ENCODE measurements at regions not wholly inside any gene's neighbourhood (a gene's known extent, or its start where the extent isn't known, plus 50 kb on each side); places are given as distances from the start of the nearest gene placed in this dataset.

DNA sequence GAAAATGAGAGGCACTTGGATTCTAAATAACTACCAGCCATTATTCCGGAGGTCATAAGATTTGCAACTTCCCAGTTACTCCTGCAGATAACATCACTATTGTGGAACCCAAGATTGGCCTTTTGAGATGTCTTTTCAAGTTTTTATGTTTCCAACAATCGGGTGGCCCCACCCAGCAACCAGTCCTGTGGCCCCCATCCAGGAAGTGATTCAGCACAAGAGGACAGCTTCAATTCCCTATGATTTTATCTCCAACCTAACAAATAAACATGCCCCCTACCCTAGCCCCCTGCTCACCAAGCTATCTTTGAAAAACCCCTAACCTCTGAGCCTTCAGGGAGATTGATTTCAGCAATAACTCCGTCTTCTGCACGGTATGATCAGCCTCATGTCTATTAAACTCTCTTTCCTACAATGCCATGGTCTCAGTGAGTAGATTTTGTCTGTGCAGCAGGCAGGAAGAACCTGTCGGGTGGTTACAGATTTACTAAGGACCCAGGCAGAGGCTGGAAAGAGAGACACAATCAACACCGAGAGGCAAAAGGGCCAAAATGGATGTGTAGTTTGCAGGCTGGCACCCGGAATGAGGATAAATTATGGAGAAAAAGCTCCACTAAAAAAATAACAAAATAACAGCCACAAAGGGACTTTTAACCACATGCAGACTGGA, 83.9 kb upstream of the UNC5B start:
- DNase-seq, result no peak

DNA sequence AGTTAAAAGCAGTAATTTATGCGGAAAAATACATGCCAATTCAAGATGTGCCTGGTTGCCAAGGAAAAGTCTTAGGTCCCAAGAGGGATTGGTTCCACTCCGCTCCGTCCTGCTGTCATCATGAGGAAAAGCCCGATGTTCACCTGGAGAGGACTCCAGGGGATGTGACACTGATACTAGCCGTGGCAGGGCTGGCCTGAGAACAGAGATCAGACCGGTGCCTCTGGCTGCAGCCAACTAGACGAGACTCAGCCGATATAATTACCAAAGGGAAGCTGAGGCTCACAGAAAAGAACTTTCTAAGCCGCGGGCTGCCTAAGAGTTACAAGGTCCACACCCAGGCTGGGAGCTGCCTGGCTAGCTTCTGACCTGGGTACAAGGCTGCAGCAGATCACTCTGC, 81.3 kb upstream of the UNC5B start:
- peak; percentile 23 for DNase-seq

- no peak for DNase-seq
Observed at GRCh38 chr10:71131508-71132088, 80.8 kb upstream of the UNC5B start.

DNA sequence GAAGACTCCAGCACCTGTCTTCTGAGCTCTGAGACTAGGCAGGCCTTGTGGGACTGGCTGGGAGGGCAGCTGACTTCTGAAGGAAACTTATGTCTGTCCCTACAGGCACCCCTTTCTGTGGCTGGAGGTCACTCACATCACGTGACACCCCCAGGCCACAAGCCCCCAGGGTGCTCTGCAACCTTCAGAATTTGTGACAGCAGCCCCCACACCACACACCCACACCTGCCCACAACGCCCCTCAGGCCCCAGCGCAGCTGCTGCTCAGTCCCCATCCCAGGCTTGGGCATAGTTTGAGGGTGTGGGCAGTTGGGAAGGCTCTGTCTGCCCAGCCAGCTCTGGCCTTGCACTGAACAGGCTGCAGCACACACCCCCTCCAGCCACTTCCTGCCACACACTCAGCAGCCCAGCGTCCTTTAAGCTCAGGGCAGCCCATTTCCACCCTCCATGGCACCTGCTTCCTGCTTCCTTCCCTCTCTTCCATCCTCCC, 80.0 kb upstream of the UNC5B start:
- DNase-seq, result no peak

- DNase-seq, result no peak
Observed at GRCh38 chr10:71133710-71134686, 78.4 kb upstream of the UNC5B start.

DNA sequence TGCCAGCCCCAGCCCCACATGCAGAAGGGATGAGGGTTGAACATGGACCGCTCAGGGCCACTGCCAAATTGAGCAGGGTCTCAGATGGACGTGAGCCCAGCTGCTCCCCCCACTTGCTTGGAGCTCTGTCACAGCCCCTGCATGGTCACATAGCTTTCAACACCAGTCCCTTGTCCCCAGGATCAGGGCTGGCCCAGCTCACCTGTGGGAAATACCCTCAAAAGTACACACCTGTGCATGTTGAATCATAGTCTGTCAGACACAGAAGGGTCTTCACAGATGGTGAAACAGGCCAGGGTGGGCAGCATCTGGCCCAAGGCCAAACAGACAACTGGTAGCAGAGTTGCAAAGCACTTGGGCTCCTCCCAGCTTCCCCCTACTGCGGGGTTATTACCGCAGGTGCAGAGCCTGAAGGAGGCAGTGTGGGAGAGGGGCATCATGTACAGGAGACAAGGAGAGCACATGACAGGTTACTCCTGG, 77.6 kb upstream of the UNC5B start:
- no peak for DNase-seq

DNA sequence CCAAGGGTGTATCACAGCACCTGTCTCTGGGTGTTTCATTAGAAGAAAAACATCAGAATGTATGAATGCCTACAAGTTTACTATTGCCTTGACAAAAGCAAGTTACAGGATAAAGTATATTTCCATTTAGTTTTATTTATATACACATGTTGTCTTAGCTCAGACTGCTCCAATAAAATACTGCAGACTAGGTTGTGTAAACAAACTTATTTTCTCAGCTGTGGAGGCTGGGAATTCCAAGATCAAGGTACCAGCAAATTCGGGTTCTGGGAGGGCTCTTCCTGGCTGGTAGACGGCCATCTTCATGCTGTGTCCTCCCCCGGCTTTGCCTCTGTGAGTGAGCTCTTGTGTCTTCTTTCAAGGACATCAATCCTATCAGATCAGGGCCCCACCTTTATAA, 77.1 kb upstream of the UNC5B start:
- DNase-seq, result no peak

- no peak for DNase-seq
Observed at GRCh38 chr10:71136036-71136721, 76.2 kb upstream of the UNC5B start.

- DNase-seq, result no peak
Observed at GRCh38 chr10:71137701-71138100, 74.7 kb upstream of the UNC5B start.

- no peak for DNase-seq
Observed at GRCh38 chr10:71138166-71138830, 74.1 kb upstream of the UNC5B start.

- no peak for DNase-seq
Observed at GRCh38 chr10:71141528-71141927, 70.8 kb upstream of the UNC5B start.

- no peak for DNase-seq
Observed at GRCh38 chr10:71143170-71143569, 69.2 kb upstream of the UNC5B start.

- no peak for DNase-seq
Observed at GRCh38 chr10:71143610-71144009, 68.8 kb upstream of the UNC5B start.

GRCh38 chr10:71144824-71145223, 67.5 kb upstream of the UNC5B start:
- DNase-seq, result no peak

DNA sequence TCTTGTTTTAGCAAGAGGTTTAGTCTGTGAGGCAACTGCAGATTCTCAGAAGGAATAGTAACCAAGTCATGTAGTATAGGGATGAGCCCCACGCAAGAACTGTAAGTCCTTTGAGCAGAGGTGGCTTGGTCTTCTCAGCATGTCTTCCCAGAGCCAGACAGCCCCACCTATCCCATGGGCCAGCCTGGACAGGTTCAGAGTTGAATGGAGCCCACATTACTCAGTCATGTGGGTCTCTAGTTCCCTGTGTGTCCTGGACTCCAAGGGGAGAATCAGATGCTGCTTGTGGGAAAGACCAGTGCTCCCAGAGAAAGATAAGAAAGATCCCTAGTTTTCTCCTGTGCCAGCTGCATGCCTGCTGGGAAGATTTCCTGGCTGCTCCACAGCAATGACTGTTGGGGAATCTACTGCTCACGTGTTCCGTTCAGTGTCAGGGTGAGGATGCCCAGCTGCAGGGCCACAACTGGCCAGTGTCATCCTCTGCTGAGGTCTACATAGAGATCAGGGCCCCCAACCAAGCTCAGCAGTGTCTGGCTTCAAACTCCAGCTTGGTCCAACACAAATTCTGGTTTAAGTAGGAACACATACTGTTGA, 66.9 kb upstream of the UNC5B start:
- DNase-seq, result no peak

- DNase-seq, result peak; percentile 82
Observed at GRCh38 chr10:71150796-71151195, 61.6 kb upstream of the UNC5B start.

DNA sequence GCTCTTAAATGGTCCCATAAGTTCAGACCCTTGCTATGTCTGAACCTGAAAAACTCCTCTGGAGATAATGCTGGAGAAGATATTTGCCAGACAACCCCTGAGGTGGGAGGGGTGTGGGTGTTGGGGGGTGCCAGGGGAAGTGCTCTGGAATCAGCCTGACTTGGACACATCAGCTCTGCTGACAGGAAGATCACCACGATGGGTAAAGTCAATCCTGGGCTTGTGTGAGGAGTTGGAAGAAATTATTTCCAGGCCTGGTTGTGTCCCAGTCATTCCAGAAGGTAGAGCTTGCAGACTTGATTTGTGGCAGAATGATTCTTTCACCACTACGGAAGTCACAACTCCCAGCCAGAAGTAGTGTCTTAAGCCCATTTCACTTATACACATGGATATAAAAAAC, 60.3 kb upstream of the UNC5B start:
- no peak for DNase-seq

- DNase-seq, result no peak
Observed at GRCh38 chr10:71156436-71156835, 55.9 kb upstream of the UNC5B start.

DNA sequence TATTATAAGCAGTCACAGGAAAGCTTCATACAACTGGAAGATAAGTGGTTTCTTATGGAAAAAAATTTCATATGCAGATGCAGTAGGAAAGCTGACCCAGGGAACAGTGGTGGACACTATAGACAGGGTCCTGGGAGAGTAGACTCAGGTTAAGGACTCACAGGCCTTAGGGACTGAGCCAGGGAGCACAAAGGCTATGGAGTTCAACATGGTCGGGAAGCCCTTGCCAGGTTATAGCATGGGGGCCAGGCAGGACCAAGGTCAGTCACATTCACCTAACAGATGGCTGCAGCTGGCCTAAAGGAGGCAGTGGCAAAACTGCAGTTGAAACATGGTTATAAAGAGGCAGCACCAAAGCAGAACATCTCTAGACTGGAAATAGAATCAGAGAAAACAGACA, 54.9 kb upstream of the UNC5B start:
- DNase-seq, result no peak

DNA sequence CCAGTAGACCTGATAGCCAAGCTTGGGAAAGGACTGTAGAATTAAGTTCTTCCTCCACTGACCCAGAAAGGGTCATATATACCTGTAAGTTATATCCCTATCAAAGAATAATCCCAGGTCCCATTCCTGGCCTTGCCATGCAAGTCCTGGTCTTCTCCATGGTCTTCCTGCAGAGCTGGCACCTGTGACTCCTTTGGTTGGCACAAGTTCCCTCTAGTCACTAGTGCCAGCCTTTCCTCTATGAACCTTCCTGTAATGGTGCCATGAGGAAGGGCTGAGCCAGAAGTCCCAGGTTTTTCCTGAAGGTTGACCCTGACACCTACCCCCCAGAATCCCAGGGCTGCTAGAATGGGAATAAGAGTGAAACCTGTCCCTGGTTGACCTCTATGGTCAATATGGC, 54.1 kb upstream of the UNC5B start:
- no peak for DNase-seq

DNA sequence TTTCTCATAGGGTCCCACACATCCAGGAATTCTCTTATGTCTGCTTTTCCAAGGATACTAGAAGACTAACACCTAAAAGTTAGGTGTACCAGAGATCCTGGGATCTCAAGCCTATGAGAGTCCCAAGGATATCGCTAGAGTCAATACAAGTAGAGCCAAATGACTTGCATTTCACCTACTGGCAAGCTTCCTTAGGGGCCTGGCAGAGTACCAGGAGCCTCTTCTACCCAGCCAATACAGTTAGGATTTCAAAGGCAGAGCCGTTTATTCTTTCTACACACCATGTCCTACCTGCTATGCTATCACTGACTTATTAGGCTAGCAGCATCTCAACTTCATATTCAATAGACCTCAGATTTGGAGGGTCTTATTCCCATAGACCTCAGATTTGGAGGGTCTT, 53.5 kb upstream of the UNC5B start:
- no peak for DNase-seq

- DNase-seq, result no peak
Observed at GRCh38 chr10:71159892-71160291, 52.5 kb upstream of the UNC5B start.

Data from NCI-H1694 treated with DMSO at 0.1 percent for 48 hours (cell line).